ENCODE measurements at regions not wholly inside any gene's neighbourhood (a gene's known extent, or its start where the extent isn't known, plus 50 kb on each side); places are given as distances from the start of the nearest gene placed in this dataset.

GRCh38 chr1:184859381-184860105 lies 104.9 kb upstream of the EDEM3 start:
- Histone ChIP-seq H3K9me3 (replicated peaks in 1 of 2; ENCODE audit: control insufficient read depth in 2 of 2, insufficient read depth in 1 of 2, low read depth in 1 of 2, low read length in 2 of 2) (no peaks in the 10 kb centered on the region), H3K4me2 (ENCODE audit: insufficient read depth, low read length, poor library complexity, severe bottlenecking) (no peak overlapping the region), H2BK5ac (ENCODE audit: low read length) (no peak overlapping the region), H3K18ac (ENCODE audit: low read length) (no peak overlapping the region), H4K91ac (ENCODE audit: low read depth, low read length, poor library complexity) (no peak overlapping the region), H3K14ac (ENCODE audit: low read length) (no peak overlapping the region), H2BK120ac (ENCODE audit: low read depth, low read length) (no peak overlapping the region), H4K8ac (ENCODE audit: low read depth, low read length) (no peak overlapping the region), H2BK12ac (ENCODE audit: low read length) (no peak overlapping the region), H3K79me1 (ENCODE audit: low read depth, low read length) (no peaks in the 10 kb centered on the region), H2AFZ (ENCODE audit: low read length) (no peak overlapping the region), H3K27ac (replicated peaks; ENCODE audit: low read length) (no peak overlapping the region), H3K9ac (ENCODE audit: low read depth, low read length, poor library complexity) (no peak overlapping the region), H3K4me1 (ENCODE audit: control insufficient read depth in 2 of 2, insufficient read depth in 1 of 2, low read depth in 1 of 2, low read length in 2 of 2) (no peaks in the 10 kb centered on the region), H3K27me3 (ENCODE audit: control insufficient read depth in 3 of 3, insufficient read depth in 3 of 3, low read depth in 1 of 3, low read length in 3 of 3) (no peaks in the 10 kb centered on the region), H3K4me3 (ENCODE audit: low read length in 2 of 2) (no peak overlapping the region), H2BK15ac (ENCODE audit: low read length) (no peak overlapping the region), H3K36me3 (replicated peaks in 1 of 2; ENCODE audit: control insufficient read depth in 2 of 2, insufficient read depth in 2 of 2, low read length in 2 of 2) (no peaks in the 10 kb centered on the region), H3K23ac (ENCODE audit: low read depth, low read length, poor library complexity) (no peak overlapping the region), H2AK5ac (ENCODE audit: low read depth, low read length) (no peak overlapping the region), H3K4ac (ENCODE audit: low read length) (no peak overlapping the region)
- WGBS, 2 donors (ENCODE audit: extremely low coverage in 2 of 2, insufficient read length in 2 of 2, insufficient replicate concordance in 1 of 2) = no CpG with 5 or more reads among the region's 5 CpGs
- no peak for DNase-seq (ENCODE audit: low spot score)

GRCh38 chr1:184858288-184858687 lies 103.6 kb upstream of the EDEM3 start:
- no peaks in the 10 kb centered on the region for H3K27me3 ChIP-seq (ENCODE audit: control insufficient read depth in 3 of 3, insufficient read depth in 3 of 3, low read depth in 1 of 3, low read length in 3 of 3)
- no peak overlapping the region for H3K4ac ChIP-seq (ENCODE audit: low read length)
- no peaks in the 10 kb centered on the region for H3K36me3 ChIP-seq (replicated peaks in 1 of 2; ENCODE audit: control insufficient read depth in 2 of 2, insufficient read depth in 2 of 2, low read length in 2 of 2)
- H3K4me2 ChIP-seq (ENCODE audit: insufficient read depth, low read length, poor library complexity, severe bottlenecking) = no peak overlapping the region
- H3K4me3 ChIP-seq (ENCODE audit: low read length in 2 of 2) = no peak overlapping the region
- no peak overlapping the region for H4K91ac ChIP-seq (ENCODE audit: low read depth, low read length, poor library complexity)
- no peak overlapping the region for H2AK5ac ChIP-seq (ENCODE audit: low read depth, low read length)
- H3K79me1 ChIP-seq (ENCODE audit: low read depth, low read length) = no peaks in the 10 kb centered on the region
- H3K9ac ChIP-seq (ENCODE audit: low read depth, low read length, poor library complexity) = no peak overlapping the region
- H2BK5ac ChIP-seq (ENCODE audit: low read length) = no peak overlapping the region
- H3K23ac ChIP-seq (ENCODE audit: low read depth, low read length, poor library complexity) = no peak overlapping the region
- no peaks in the 10 kb centered on the region for H3K9me3 ChIP-seq (replicated peaks in 1 of 2; ENCODE audit: control insufficient read depth in 2 of 2, insufficient read depth in 1 of 2, low read depth in 1 of 2, low read length in 2 of 2)
- no peak overlapping the region for H4K8ac ChIP-seq (ENCODE audit: low read depth, low read length)
- no peak overlapping the region for H2BK15ac ChIP-seq (ENCODE audit: low read length)
- H2AFZ ChIP-seq (ENCODE audit: low read length) = no peak overlapping the region
- H3K18ac ChIP-seq (ENCODE audit: low read length) = no peak overlapping the region
- no peak overlapping the region for H3K27ac ChIP-seq (replicated peaks; ENCODE audit: low read length)
- H2BK120ac ChIP-seq (ENCODE audit: low read depth, low read length) = no peak overlapping the region
- H3K4me1 ChIP-seq (ENCODE audit: control insufficient read depth in 2 of 2, insufficient read depth in 1 of 2, low read depth in 1 of 2, low read length in 2 of 2) = no peaks in the 10 kb centered on the region
- no peak for DNase-seq (ENCODE audit: low spot score)
- no CpG with 5 or more reads among the region's 3 CpGs for WGBS, 2 donors (ENCODE audit: extremely low coverage in 2 of 2, insufficient read length in 2 of 2, insufficient replicate concordance in 1 of 2)
- H3K14ac ChIP-seq (ENCODE audit: low read length) = no peak overlapping the region
- no peak overlapping the region for H2BK12ac ChIP-seq (ENCODE audit: low read length)

GRCh38 chr1:184854496-184855140 lies 100.0 kb upstream of the EDEM3 start:
- Histone ChIP-seq H3K27ac (replicated peaks; ENCODE audit: low read length) (no peak overlapping the region), H3K9ac (ENCODE audit: low read depth, low read length, poor library complexity) (no peak overlapping the region), H4K8ac (ENCODE audit: low read depth, low read length) (no peak overlapping the region), H3K36me3 (replicated peaks in 1 of 2; ENCODE audit: control insufficient read depth in 2 of 2, insufficient read depth in 2 of 2, low read length in 2 of 2) (no peaks in the 10 kb centered on the region), H2BK5ac (ENCODE audit: low read length) (no peak overlapping the region), H2AK5ac (ENCODE audit: low read depth, low read length) (no peak overlapping the region), H3K14ac (ENCODE audit: low read length) (no peak overlapping the region), H3K79me1 (ENCODE audit: low read depth, low read length) (no peaks in the 10 kb centered on the region), H3K18ac (ENCODE audit: low read length) (no peak overlapping the region), H2BK15ac (ENCODE audit: low read length) (no peak overlapping the region), H2BK120ac (ENCODE audit: low read depth, low read length) (no peak overlapping the region), H3K23ac (ENCODE audit: low read depth, low read length, poor library complexity) (no peak overlapping the region), H3K4me2 (ENCODE audit: insufficient read depth, low read length, poor library complexity, severe bottlenecking) (no peak overlapping the region), H4K91ac (ENCODE audit: low read depth, low read length, poor library complexity) (no peak overlapping the region), H2AFZ (ENCODE audit: low read length) (no peak overlapping the region), H3K27me3 (ENCODE audit: control insufficient read depth in 3 of 3, insufficient read depth in 3 of 3, low read depth in 1 of 3, low read length in 3 of 3) (no peaks in the 10 kb centered on the region), H3K4me3 (ENCODE audit: low read length in 2 of 2) (no peak overlapping the region), H3K4me1 (ENCODE audit: control insufficient read depth in 2 of 2, insufficient read depth in 1 of 2, low read depth in 1 of 2, low read length in 2 of 2) (no peaks in the 10 kb centered on the region), H2BK12ac (ENCODE audit: low read length) (no peak overlapping the region), H3K4ac (ENCODE audit: low read length) (no peak overlapping the region), H3K9me3 (replicated peaks in 1 of 2; ENCODE audit: control insufficient read depth in 2 of 2, insufficient read depth in 1 of 2, low read depth in 1 of 2, low read length in 2 of 2) (no peaks in the 10 kb centered on the region)
- DNase-seq (ENCODE audit: low spot score) = no peak
- WGBS, 2 donors (ENCODE audit: extremely low coverage in 2 of 2, insufficient read length in 2 of 2, insufficient replicate concordance in 1 of 2) = no CpG with 5 or more reads among the region's 1 CpG

- H3K79me1 ChIP-seq (ENCODE audit: low read depth, low read length) = no peaks in the 10 kb centered on the region
- no peak overlapping the region for H3K23ac ChIP-seq (ENCODE audit: low read depth, low read length, poor library complexity)
- no peak overlapping the region for H3K4ac ChIP-seq (ENCODE audit: low read length)
- H4K8ac ChIP-seq (ENCODE audit: low read depth, low read length) = no peak overlapping the region
- H4K91ac ChIP-seq (ENCODE audit: low read depth, low read length, poor library complexity) = no peak overlapping the region
- H2BK5ac ChIP-seq (ENCODE audit: low read length) = no peak overlapping the region
- H2BK15ac ChIP-seq (ENCODE audit: low read length) = no peak overlapping the region
- no peak overlapping the region for H2BK12ac ChIP-seq (ENCODE audit: low read length)
- H3K4me3 ChIP-seq (ENCODE audit: low read length in 2 of 2) = no peak overlapping the region
- no peaks in the 10 kb centered on the region for H3K9me3 ChIP-seq (replicated peaks in 1 of 2; ENCODE audit: control insufficient read depth in 2 of 2, insufficient read depth in 1 of 2, low read depth in 1 of 2, low read length in 2 of 2)
- H3K4me2 ChIP-seq (ENCODE audit: insufficient read depth, low read length, poor library complexity, severe bottlenecking) = no peak overlapping the region
- H2AFZ ChIP-seq (ENCODE audit: low read length) = no peak overlapping the region
- H2AK5ac ChIP-seq (ENCODE audit: low read depth, low read length) = no peak overlapping the region
- no peak overlapping the region for H3K9ac ChIP-seq (ENCODE audit: low read depth, low read length, poor library complexity)
- H2BK120ac ChIP-seq (ENCODE audit: low read depth, low read length) = no peak overlapping the region
- no CpG with 5 or more reads among the region's 1 CpG for WGBS, 2 donors (ENCODE audit: extremely low coverage in 2 of 2, insufficient read length in 2 of 2, insufficient replicate concordance in 1 of 2)
- H3K27ac ChIP-seq (replicated peaks; ENCODE audit: low read length) = no peak overlapping the region
- H3K27me3 ChIP-seq (ENCODE audit: control insufficient read depth in 3 of 3, insufficient read depth in 3 of 3, low read depth in 1 of 3, low read length in 3 of 3) = no peaks in the 10 kb centered on the region
- H3K4me1 ChIP-seq (ENCODE audit: control insufficient read depth in 2 of 2, insufficient read depth in 1 of 2, low read depth in 1 of 2, low read length in 2 of 2) = no peaks in the 10 kb centered on the region
- H3K14ac ChIP-seq (ENCODE audit: low read length) = no peak overlapping the region
- H3K18ac ChIP-seq (ENCODE audit: low read length) = no peak overlapping the region
- no peaks in the 10 kb centered on the region for H3K36me3 ChIP-seq (replicated peaks in 1 of 2; ENCODE audit: control insufficient read depth in 2 of 2, insufficient read depth in 2 of 2, low read length in 2 of 2)
- DNase-seq (ENCODE audit: low spot score) = no peak
Observed at GRCh38 chr1:184854036-184854435, 99.4 kb upstream of the EDEM3 start.

Data from neuronal stem cell (in vitro differentiated cells).